ENCODE measurements at regions not wholly inside any gene's neighbourhood (a gene's known extent, or its start where the extent isn't known, plus 50 kb on each side); places are given as distances from the start of the nearest gene placed in this dataset.

DNA sequence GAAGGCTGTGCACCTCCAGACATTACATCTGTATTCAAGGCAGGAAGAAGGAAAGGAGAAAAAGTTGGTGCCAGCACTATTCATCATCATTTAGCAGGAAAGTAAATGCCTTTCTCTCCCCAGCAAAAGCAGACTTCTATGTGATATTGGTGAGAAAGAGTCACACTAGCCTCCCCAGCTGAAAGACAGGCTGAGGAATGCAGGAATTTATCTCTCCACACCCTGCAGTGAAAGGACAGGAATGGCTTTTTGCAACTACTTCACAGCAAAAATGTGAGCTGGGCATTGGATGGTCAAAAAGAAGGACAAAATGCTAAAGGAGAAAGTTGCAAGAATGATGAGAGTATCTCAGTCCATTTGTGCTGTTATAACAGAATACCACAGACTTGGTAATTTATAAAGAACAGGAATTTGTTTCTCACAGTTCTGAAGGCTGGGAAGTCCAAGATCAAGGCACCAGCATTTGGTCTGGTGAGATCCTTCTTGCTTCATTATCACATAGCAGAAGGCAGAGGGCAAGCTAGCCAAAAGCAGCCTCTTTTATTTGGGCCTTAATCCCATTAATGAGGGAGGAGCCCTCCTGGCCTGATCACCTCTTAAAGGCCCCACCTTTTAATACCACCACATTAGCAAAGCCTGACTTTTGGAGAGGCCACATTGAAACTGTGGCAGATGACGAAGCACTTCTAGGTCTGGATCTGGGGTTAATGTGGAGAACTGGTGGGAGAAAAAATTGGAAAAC lies 388.1 kb upstream of the SLC14A2 start:
- intact Hi-C loops (cut with micrococcal nuclease; ENCODE audit: unreplicated experiment) (no loop called here), in situ Hi-C loops (cut with HindIII; ENCODE audit: extremely low pct_ligation_motif_present, low pct_unique_long_range_greater_than_20kb) (no loop called here)
- no peak overlapping the region for H3K4me2 ChIP-seq (ENCODE audit: low read depth, low read length)
- no peaks in the 10 kb centered on the region for H3K79me2 ChIP-seq (ENCODE audit: insufficient read depth, low read length)
- ChIA-PET POLR2A (no interaction called here), CTCF (ENCODE audit: low intra/inter-chr PET ratio, low total read pairs) (no interaction called here)
- H3K9ac ChIP-seq (ENCODE audit: insufficient read depth, low read depth, low read length) = no peak overlapping the region
- H4K20me1 ChIP-seq (ENCODE audit: insufficient read depth, low read length) = no peaks in the 10 kb centered on the region
- H3K27ac ChIP-seq (ENCODE audit: extremely low read length, insufficient read depth, low read length) = no peak overlapping the region
- no peak overlapping the region for H3K4me3 ChIP-seq (replicated peaks in 1 of 3; ENCODE audit: insufficient read depth in 1 of 3, low read depth in 2 of 3, low read length in 3 of 3)
- no peak for DNase-seq (ENCODE audit: low spot score)
- 8% methylated on average over 1 of the region's 1 CpG for WGBS (ENCODE audit: low lambda C conversion rate)
- no peak for ATAC-seq
- TF ChIP-seq DMAP1 (CRISPR knock-in tag; IDR thresholded peaks at IDR 0.05) (no peak), ZFYVE20 (CRISPR knock-in tag; IDR thresholded peaks at IDR 0.05; ENCODE audit: borderline replicate concordance, low read depth) (no peak), ZNF136 (CRISPR knock-in tag; IDR thresholded peaks at IDR 0.05; ENCODE audit: low read depth) (no peak), ZNF558 (CRISPR knock-in tag; IDR thresholded peaks at IDR 0.05; ENCODE audit: borderline replicate concordance) (no peak), NFE2 (CRISPR knock-in tag; IDR thresholded peaks at IDR 0.05) (no peak), MIER3 (CRISPR knock-in tag; IDR thresholded peaks at IDR 0.05; ENCODE audit: borderline replicate concordance) (no peak), ZNF782 (CRISPR knock-in tag; IDR thresholded peaks at IDR 0.05; ENCODE audit: borderline replicate concordance) (no peak), FOXJ3 (CRISPR knock-in tag; IDR thresholded peaks at IDR 0.05; ENCODE audit: borderline replicate concordance) (no peak), XRCC5 (optimal IDR thresholded peaks at IDR 0.05; ENCODE audit: low read length) (no peak), DNMT1 (CRISPR knock-in tag; IDR thresholded peaks at IDR 0.05) (no peak)
- TF ChIP-seq, protein P1, sequence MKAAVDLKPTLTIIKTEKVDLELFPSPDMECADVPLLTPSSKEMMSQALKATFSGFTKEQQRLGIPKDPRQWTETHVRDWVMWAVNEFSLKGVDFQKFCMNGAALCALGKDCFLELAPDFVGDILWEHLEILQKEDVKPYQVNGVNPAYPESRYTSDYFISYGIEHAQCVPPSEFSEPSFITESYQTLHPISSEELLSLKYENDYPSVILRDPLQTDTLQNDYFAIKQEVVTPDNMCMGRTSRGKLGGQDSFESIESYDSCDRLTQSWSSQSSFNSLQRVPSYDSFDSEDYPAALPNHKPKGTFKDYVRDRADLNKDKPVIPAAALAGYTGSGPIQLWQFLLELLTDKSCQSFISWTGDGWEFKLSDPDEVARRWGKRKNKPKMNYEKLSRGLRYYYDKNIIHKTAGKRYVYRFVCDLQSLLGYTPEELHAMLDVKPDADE (CRISPR knock-in tag; IDR thresholded peaks at IDR 0.05) = no peak
- TF ChIP-seq, protein P2, sequence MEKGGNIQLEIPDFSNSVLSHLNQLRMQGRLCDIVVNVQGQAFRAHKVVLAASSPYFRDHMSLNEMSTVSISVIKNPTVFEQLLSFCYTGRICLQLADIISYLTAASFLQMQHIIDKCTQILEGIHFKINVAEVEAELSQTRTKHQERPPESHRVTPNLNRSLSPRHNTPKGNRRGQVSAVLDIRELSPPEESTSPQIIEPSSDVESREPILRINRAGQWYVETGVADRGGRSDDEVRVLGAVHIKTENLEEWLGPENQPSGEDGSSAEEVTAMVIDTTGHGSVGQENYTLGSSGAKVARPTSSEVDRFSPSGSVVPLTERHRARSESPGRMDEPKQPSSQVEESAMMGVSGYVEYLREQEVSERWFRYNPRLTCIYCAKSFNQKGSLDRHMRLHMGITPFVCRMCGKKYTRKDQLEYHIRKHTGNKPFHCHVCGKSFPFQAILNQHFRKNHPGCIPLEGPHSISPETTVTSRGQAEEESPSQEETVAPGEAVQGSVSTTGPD (CRISPR knock-in tag; IDR thresholded peaks at IDR 0.05) = no peak
- H3K9me3 ChIP-seq (ENCODE audit: low read length) = no peaks in the 10 kb centered on the region
- no peak for FAIRE-seq
- H3K27me3 ChIP-seq (ENCODE audit: control insufficient read depth in 1 of 2, insufficient read depth in 2 of 2, low read length in 2 of 2) = no peaks in the 10 kb centered on the region
- H2AFZ ChIP-seq (ENCODE audit: low read length) = no peak overlapping the region
- BruUV-seq (replicated peaks) = no TSS peak
- H3K4me1 ChIP-seq (ENCODE audit: insufficient read depth, low read length) = no peaks in the 10 kb centered on the region
- H3K36me3 ChIP-seq (replicated peaks in 1 of 2; ENCODE audit: control insufficient read depth in 1 of 2, insufficient read depth in 2 of 2, low read length in 2 of 2) = no peaks in the 10 kb centered on the region
